ENCODE measurements at regions not wholly inside any gene's neighbourhood (a gene's known extent, or its start where the extent isn't known, plus 50 kb on each side); places are given as distances from the start of the nearest gene placed in this dataset.
"Not testable (repeated sequence)": the region's sequence is repeated elsewhere in the genome, so short reads cannot be mapped to it uniquely, and the experiment has no call there.

- no peak for DNase-seq (ENCODE audit: low read depth, low spot score)
- no peaks in the 10 kb centered on the region for H3K27me3 Mint-ChIP-seq (ENCODE audit: low read depth)
- H3K4me1 Mint-ChIP-seq = no peaks in the 10 kb centered on the region
- no peaks in the 10 kb centered on the region for H3K36me3 Mint-ChIP-seq (ENCODE audit: low read depth)
- H3K9me3 Mint-ChIP-seq = no peaks in the 10 kb centered on the region
- H3K4me3 Mint-ChIP-seq = no peak overlapping the region
- no peak for TF ChIP-seq CTCF (conservative IDR thresholded peaks at IDR 0.05)
- H3K27ac Mint-ChIP-seq (ENCODE audit: unreplicated experiment) = no peak overlapping the region
These were observed 810.2 kb upstream of the ADAMTS5 start for GRCh38 chr21:27776925-27777553.

- TF ChIP-seq CTCF (conservative IDR thresholded peaks at IDR 0.05) = no peak
- H3K27ac Mint-ChIP-seq (ENCODE audit: unreplicated experiment) = no peak overlapping the region
- H3K4me1 Mint-ChIP-seq = peaks cover 5% of the 10 kb centered on the region
- H3K9me3 Mint-ChIP-seq = peaks cover 4% of the 10 kb centered on the region
- DNase-seq (ENCODE audit: low read depth, low spot score) = no peak
- H3K36me3 Mint-ChIP-seq (ENCODE audit: low read depth) = no peaks in the 10 kb centered on the region
- H3K27me3 Mint-ChIP-seq (ENCODE audit: low read depth) = no peaks in the 10 kb centered on the region
- H3K4me3 Mint-ChIP-seq = no peak overlapping the region
These were observed 805.9 kb upstream of the ADAMTS5 start for GRCh38 chr21:27772816-27773215.

GRCh38 chr21:27771938-27772483 lies 805.1 kb upstream of the ADAMTS5 start:
- Mint-ChIP-seq H3K27me3 (ENCODE audit: low read depth) (no peaks in the 10 kb centered on the region), H3K36me3 (ENCODE audit: low read depth) (no peaks in the 10 kb centered on the region), H3K27ac (ENCODE audit: unreplicated experiment) (no peak overlapping the region), H3K4me3 (no peak overlapping the region), H3K4me1 (peaks cover 5% of the 10 kb centered on the region), H3K9me3 (peaks cover 5% of the 10 kb centered on the region)
- no peak for DNase-seq (ENCODE audit: low read depth, low spot score)
- TF ChIP-seq CTCF (conservative IDR thresholded peaks at IDR 0.05) = no peak

GRCh38 chr21:27769763-27770162 lies 802.9 kb upstream of the ADAMTS5 start:
- peaks cover 5% of the 10 kb centered on the region for H3K4me1 Mint-ChIP-seq
- H3K9me3 Mint-ChIP-seq = peaks cover 5% of the 10 kb centered on the region
- no peak for DNase-seq (ENCODE audit: low read depth, low spot score)
- no peaks in the 10 kb centered on the region for H3K36me3 Mint-ChIP-seq (ENCODE audit: low read depth)
- no peak for TF ChIP-seq CTCF (conservative IDR thresholded peaks at IDR 0.05)
- no peak overlapping the region for H3K27ac Mint-ChIP-seq (ENCODE audit: unreplicated experiment)
- no peak overlapping the region for H3K4me3 Mint-ChIP-seq
- H3K27me3 Mint-ChIP-seq (ENCODE audit: low read depth) = no peaks in the 10 kb centered on the region

GRCh38 chr21:27768046-27768637 lies 801.3 kb upstream of the ADAMTS5 start:
- H3K4me3 Mint-ChIP-seq; H3K27me3 Mint-ChIP-seq (ENCODE audit: low read depth); H3K27ac Mint-ChIP-seq (ENCODE audit: unreplicated experiment); H3K4me1 Mint-ChIP-seq; H3K36me3 Mint-ChIP-seq (ENCODE audit: low read depth); H3K9me3 Mint-ChIP-seq; DNase-seq (ENCODE audit: low read depth, low spot score): not testable (repeated sequence)

GRCh38 chr21:27764056-27764455 lies 797.2 kb upstream of the ADAMTS5 start:
- no peak for TF ChIP-seq CTCF (conservative IDR thresholded peaks at IDR 0.05)
- Mint-ChIP-seq H3K36me3 (ENCODE audit: low read depth) (no peaks in the 10 kb centered on the region), H3K4me1 (peaks cover 22% of the 10 kb centered on the region), H3K9me3 (peaks cover 5% of the 10 kb centered on the region), H3K27me3 (ENCODE audit: low read depth) (no peaks in the 10 kb centered on the region), H3K27ac (ENCODE audit: unreplicated experiment) (no peak overlapping the region), H3K4me3 (no peak overlapping the region)
- DNase-seq (ENCODE audit: low read depth, low spot score) = no peak

Measured in neural crest cell (in vitro differentiated cells).